Fibroblast of lung (primary cell): ENCODE measurements at regions not wholly inside any gene's neighbourhood (a gene's known extent, or its start where the extent isn't known, plus 50 kb on each side); places are given as distances from the start of the nearest gene placed in this dataset.

Experiments used
- DNase-seq, 2 donors: peaks; one replicate each; pipeline versions ENCODE4 v3.0.0 to v3.0.0-alpha.2; 2010; ENCODE audit warnings: low read depth in 2 of 2
- H2AFZ ChIP-seq: 2 replicates; pipeline ENCODE4 v1.5.1; 2012; ENCODE audit warnings: low read length, control low read depth, inconsistent platforms
- H3K27ac ChIP-seq: 2 replicates; pipeline ENCODE4 v1.5.1; 2011; ENCODE audit warnings: low read length, control low read depth; ENCODE audit not compliant: insufficient read depth
- H3K27me3 ChIP-seq: 2 replicates; pipeline ENCODE4 v1.5.1; 2011; ENCODE audit warnings: mild to moderate bottlenecking, low read length; ENCODE audit not compliant: control insufficient read depth, insufficient read depth
- H3K36me3 ChIP-seq: 2 replicates; pipeline ENCODE4 v1.5.1; 2011; ENCODE audit warnings: low read length; ENCODE audit not compliant: control insufficient read depth, insufficient read depth
- H3K4me1 ChIP-seq: 2 replicates; pipeline ENCODE4 v1.5.1; 2011; ENCODE audit warnings: low read length; ENCODE audit not compliant: control insufficient read depth, insufficient read depth; ENCODE audit errors: extremely low read depth
- H3K4me2 ChIP-seq: 2 replicates; pipeline ENCODE4 v1.5.1; 2011; ENCODE audit warnings: low read length, control low read depth; ENCODE audit not compliant: insufficient read depth; ENCODE audit errors: extremely low read depth
- H3K4me3 ChIP-seq, 4 experiments: fragments of 200-600 bp in 1 of 4; sonication (generic) in 1 of 4; replicated peaks in 1 of 4; 2 replicates each; pipeline ENCODE4 v1.5.1; 2011 to 2016; ENCODE audit warnings: low read length in 4 of 4, low read depth in 3 of 4, mild to moderate bottlenecking in 3 of 4, control low read depth in 2 of 4, inconsistent platforms in 1 of 4, mixed read lengths in 1 of 4; ENCODE audit not compliant: insufficient read depth in 1 of 4; ENCODE audit errors: control extremely low read depth in 1 of 4
- H3K79me2 ChIP-seq: 2 replicates; pipeline ENCODE4 v1.5.1; 2012; ENCODE audit warnings: mild to moderate bottlenecking, low read length, inconsistent platforms; ENCODE audit not compliant: control insufficient read depth, insufficient read depth
- H3K9ac ChIP-seq: 2 replicates; pipeline ENCODE4 v1.5.1; 2011; ENCODE audit warnings: mild to moderate bottlenecking, low read length, control low read depth; ENCODE audit not compliant: insufficient read depth
- H3K9me3 ChIP-seq: 2 replicates; pipeline ENCODE4 v1.5.1; 2012; ENCODE audit warnings: low read depth, low read length; ENCODE audit not compliant: control insufficient read depth, insufficient read depth
- H4K20me1 ChIP-seq: 2 replicates; pipeline ENCODE4 v1.5.1; 2011; ENCODE audit warnings: low read length; ENCODE audit not compliant: control insufficient read depth, insufficient read depth; ENCODE audit errors: extremely low read depth
- CTCF ChIP-seq, 2 donors: IDR thresholded peaks in 1 of 2; conservative IDR thresholded peaks in 1 of 2; 1 replicate in 1 of 2; 2 replicates in 1 of 2; pipeline ENCODE4 v1.5.1; 2011 to 2012; ENCODE audit warnings: low read length in 2 of 2, control low read depth in 1 of 2, inconsistent platforms in 1 of 2, low read depth in 1 of 2, mild to moderate bottlenecking in 1 of 2
- EZH2 ChIP-seq: IDR thresholded peaks from 2 replicates; pipeline ENCODE4 v1.5.1; 2012; ENCODE audit warnings: low read length, control low read depth, mild to moderate bottlenecking; ENCODE audit errors: missing control alignments

GRCh38 chr1:166300767-166301166 is 134.0 kb upstream of the FAM78B start:
- Histone ChIP-seq H3K27ac (no peak overlapping the region), H3K4me1 (no peaks in the 10 kb centered on the region), H3K4me3 (no peak overlapping the region), H3K36me3 (no peaks in the 10 kb centered on the region), H4K20me1 (no peaks in the 10 kb centered on the region), H3K9ac (no peak overlapping the region), H3K9me3 (no peaks in the 10 kb centered on the region), H3K4me2 (no peak overlapping the region), H2AFZ (no peak overlapping the region), H3K27me3 (no peaks in the 10 kb centered on the region), H3K79me2 (no peaks in the 10 kb centered on the region)
- TF ChIP-seq CTCF (conservative IDR thresholded peaks at IDR 0.05 in 1 of 2, IDR thresholded peaks at IDR 0.05 in 1 of 2; ENCODE audit: low read depth in 1 of 2, low read length in 2 of 2) (no peak), EZH2 (no peak)
- DNase-seq, result no peak

DNA sequence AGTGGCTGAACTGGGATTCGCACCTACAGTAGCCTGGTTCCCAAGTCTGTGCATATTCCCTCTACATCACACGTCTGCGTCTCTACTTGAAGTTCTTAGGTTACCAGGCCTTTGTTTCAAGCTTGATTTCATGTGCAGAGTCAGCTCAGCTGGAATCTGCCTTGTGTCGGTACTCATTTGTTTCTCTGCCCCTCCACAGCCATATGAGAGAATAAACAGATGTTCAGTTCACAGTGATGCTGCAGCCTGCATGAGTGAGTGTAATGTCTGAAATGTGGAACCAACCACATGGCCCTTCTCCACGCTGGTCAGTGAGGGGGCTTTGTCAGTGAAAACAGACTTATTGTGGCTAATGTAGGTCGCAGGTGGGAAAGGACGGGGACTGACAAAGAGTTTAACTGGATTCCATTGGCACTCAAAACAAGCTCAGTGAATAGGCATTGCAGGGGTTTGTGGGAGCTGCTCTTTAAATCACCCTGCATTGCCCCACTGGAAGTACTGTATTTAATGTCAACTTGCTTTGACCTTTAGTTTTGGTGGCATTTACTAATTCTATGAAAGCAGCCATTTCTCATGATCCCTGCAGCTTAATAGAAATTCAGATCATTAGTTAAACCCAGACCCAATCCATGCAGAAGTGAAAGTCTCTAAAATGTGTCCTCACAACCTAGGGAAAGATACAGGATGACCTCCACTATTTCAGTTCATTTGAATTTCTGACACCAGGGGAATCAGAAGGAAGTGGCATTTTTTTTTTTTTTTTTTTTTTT is 136.4 kb upstream of the FAM78B start:
- no peaks in the 10 kb centered on the region for H3K9me3 ChIP-seq
- H2AFZ ChIP-seq, result no peak overlapping the region
- no peak for DNase-seq
- no peaks in the 10 kb centered on the region for H4K20me1 ChIP-seq
- TF ChIP-seq EZH2 (no peak), CTCF (conservative IDR thresholded peaks at IDR 0.05 in 1 of 2, IDR thresholded peaks at IDR 0.05 in 1 of 2; ENCODE audit: low read depth in 1 of 2, low read length in 2 of 2) (no peak)
- no peak overlapping the region for H3K27ac ChIP-seq
- no peaks in the 10 kb centered on the region for H3K27me3 ChIP-seq
- no peak overlapping the region for H3K4me3 ChIP-seq
- no peaks in the 10 kb centered on the region for H3K36me3 ChIP-seq
- H3K79me2 ChIP-seq, result no peaks in the 10 kb centered on the region
- H3K4me2 ChIP-seq, result no peak overlapping the region
- no peak overlapping the region for H3K9ac ChIP-seq
- H3K4me1 ChIP-seq, result no peaks in the 10 kb centered on the region

- TF ChIP-seq CTCF (conservative IDR thresholded peaks at IDR 0.05 in 1 of 2, IDR thresholded peaks at IDR 0.05 in 1 of 2; ENCODE audit: low read depth in 1 of 2, low read length in 2 of 2) (no peak), EZH2 (no peak)
- DNase-seq, result no peak
- Histone ChIP-seq H3K9me3 (no peaks in the 10 kb centered on the region), H2AFZ (no peak overlapping the region), H3K79me2 (no peaks in the 10 kb centered on the region), H3K4me1 (no peaks in the 10 kb centered on the region), H3K27ac (no peak overlapping the region), H4K20me1 (no peaks in the 10 kb centered on the region), H3K9ac (no peak overlapping the region), H3K36me3 (no peaks in the 10 kb centered on the region), H3K4me2 (no peak overlapping the region), H3K4me3 (no peak overlapping the region), H3K27me3 (no peaks in the 10 kb centered on the region)
Observed at GRCh38 chr1:166304131-166304530, 137.3 kb upstream of the FAM78B start.
